Stomach (tissue), 4 donors: ENCODE measurements at regions not wholly inside any gene's neighbourhood (a gene's known extent, or its start where the extent isn't known, plus 50 kb on each side); places are given as distances from the start of the nearest gene placed in this dataset.

ENCODE experiments used
- CTCF ChIP-seq, 7 experiments: fragments of 450-650 bp in 4 of 7; fragments of 200-600 bp in 3 of 7; sonication (generic) in 3 of 7; IDR thresholded peaks; one replicate each; pipeline ENCODE4 v1.5.1; 2016 to 2019; ENCODE audit warnings: antibody characterized with exemption in 7 of 7, control low read depth in 2 of 7, mild to moderate bottlenecking in 1 of 7
- EP300 ChIP-seq: sonication (generic); formaldehyde crosslinking; IDR thresholded peaks from one replicate; pipeline ENCODE4 v1.6.1; 2017; ENCODE audit warnings: antibody characterized with exemption
- POLR2A ChIP-seq, 4 donors: fragments of 450-650 bp; IDR thresholded peaks; one replicate each; pipeline ENCODE4 v1.6.1; 2016; ENCODE audit warnings: antibody characterized with exemption in 4 of 4, control low read depth in 2 of 4, mild to moderate bottlenecking in 1 of 4, moderate library complexity in 1 of 4
- POLR2AphosphoS5 ChIP-seq, 3 donors: sonication (generic); formaldehyde crosslinking; IDR thresholded peaks; one replicate each; pipeline ENCODE4 v1.6.1; 2016; ENCODE audit warnings: antibody characterized with exemption in 3 of 3

DNA sequence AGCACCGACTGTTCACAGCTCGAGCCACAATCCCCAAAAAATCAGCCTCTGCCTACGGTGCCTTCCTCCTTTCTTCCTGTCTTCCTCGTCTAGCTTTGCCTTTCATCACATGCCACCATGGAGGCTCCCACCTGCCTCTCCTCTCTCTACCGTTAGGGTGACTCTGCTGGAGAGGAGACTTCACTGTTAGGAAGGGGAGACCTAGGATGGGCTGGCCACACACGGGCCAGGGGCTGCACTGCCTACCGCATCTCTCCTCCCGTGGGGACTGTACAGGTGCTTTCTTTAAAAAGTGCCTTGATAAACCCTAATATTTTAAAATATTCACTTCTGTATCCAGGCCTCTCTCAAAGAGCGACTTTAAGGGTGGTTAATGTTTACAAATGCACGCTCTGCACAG is 1104.7 kb downstream of the BCL11B start:
- TF ChIP-seq CTCF (IDR thresholded peaks at IDR 0.05), result no peak
- TF ChIP-seq POLR2A (IDR thresholded peaks at IDR 0.05), result no peak
- TF ChIP-seq EP300, result no peak
- TF ChIP-seq POLR2AphosphoS5 (IDR thresholded peaks at IDR 0.05), result no peak
